Peyer's patch (tissue), 4 donors: ENCODE measurements at regions not wholly inside any gene's neighbourhood (a gene's known extent, or its start where the extent isn't known, plus 50 kb on each side); places are given as distances from the start of the nearest gene placed in this dataset.

Source experiments
- POLR2A ChIP-seq, 2 donors: fragments of 450-650 bp; IDR thresholded peaks; one replicate each; pipeline ENCODE4 v1.5.1; 2017; ENCODE audit warnings: antibody characterized with exemption in 2 of 2, mild to moderate bottlenecking in 2 of 2, moderate library complexity in 2 of 2
- TF ChIP-seq, protein P1 (sequence below), 6 experiments: fragments of 450-650 bp in 4 of 6; fragments of 200-600 bp in 2 of 6; sonication (generic) in 1 of 6; IDR thresholded peaks; one replicate each; pipeline ENCODE4 v1.5.1; 2017 to 2019; ENCODE audit warnings: antibody characterized with exemption in 6 of 6, mild to moderate bottlenecking in 3 of 6, moderate library complexity in 1 of 6

DNA sequence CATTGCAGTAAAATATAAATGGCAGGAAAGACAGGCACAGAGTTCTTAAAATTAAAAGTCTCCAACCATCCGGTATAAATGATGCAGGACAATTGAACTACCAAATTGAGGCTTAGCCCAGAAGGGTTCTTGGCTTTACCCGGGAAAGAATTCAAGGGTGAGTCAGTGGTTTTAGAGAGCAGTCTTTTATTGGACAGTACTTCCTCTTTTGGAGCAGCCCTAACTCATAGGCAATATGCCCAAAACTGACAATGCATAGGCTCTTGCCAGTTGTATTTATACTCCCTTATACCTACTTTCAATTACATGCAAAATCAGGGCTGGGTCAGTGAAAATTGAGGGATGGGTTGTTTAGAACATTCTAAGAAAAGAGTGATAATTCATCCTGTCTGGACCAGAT lies 1628.9 kb upstream of the PRMT6 start:
- TF ChIP-seq, protein P1, sequence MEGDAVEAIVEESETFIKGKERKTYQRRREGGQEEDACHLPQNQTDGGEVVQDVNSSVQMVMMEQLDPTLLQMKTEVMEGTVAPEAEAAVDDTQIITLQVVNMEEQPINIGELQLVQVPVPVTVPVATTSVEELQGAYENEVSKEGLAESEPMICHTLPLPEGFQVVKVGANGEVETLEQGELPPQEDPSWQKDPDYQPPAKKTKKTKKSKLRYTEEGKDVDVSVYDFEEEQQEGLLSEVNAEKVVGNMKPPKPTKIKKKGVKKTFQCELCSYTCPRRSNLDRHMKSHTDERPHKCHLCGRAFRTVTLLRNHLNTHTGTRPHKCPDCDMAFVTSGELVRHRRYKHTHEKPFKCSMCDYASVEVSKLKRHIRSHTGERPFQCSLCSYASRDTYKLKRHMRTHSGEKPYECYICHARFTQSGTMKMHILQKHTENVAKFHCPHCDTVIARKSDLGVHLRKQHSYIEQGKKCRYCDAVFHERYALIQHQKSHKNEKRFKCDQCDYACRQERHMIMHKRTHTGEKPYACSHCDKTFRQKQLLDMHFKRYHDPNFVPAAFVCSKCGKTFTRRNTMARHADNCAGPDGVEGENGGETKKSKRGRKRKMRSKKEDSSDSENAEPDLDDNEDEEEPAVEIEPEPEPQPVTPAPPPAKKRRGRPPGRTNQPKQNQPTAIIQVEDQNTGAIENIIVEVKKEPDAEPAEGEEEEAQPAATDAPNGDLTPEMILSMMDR (IDR thresholded peaks at IDR 0.05) = no peak
- no peak for TF ChIP-seq POLR2A (IDR thresholded peaks at IDR 0.05)
